Retinal pigment epithelial cell (primary cell): ENCODE measurements at regions not wholly inside any gene's neighbourhood (a gene's known extent, or its start where the extent isn't known, plus 50 kb on each side); places are given as distances from the start of the nearest gene placed in this dataset.
"Not testable (repeated sequence)": the region's sequence is repeated elsewhere in the genome, so short reads cannot be mapped to it uniquely, and the experiment has no call there.

Source experiments
- DNase-seq: peaks from one replicate; pipeline ENCODE4 v3.0.0-alpha.2; 2010; ENCODE audit warnings: low read depth
- H3K4me3 ChIP-seq: 2 replicates; pipeline ENCODE4 v1.5.1; 2011; ENCODE audit warnings: mild to moderate bottlenecking, low read length, control low read depth, moderate library complexity
- CTCF ChIP-seq: conservative IDR thresholded peaks from 2 replicates; pipeline ENCODE4 v1.5.1; 2011; ENCODE audit warnings: low read depth, low read length, control low read depth, inconsistent platforms

- not testable (repeated sequence) for H3K4me3 ChIP-seq, DNase-seq
These were observed 342.9 kb downstream of the NPIPA7 start for GRCh38 chr16:16721849-16722248.

- not testable (repeated sequence) for DNase-seq, H3K4me3 ChIP-seq
These were observed 343.7 kb downstream of the NPIPA7 start for GRCh38 chr16:16722666-16723065.

- DNase-seq, H3K4me3 ChIP-seq: not testable (repeated sequence)
These were observed 345.0 kb downstream of the NPIPA7 start for GRCh38 chr16:16723819-16724519.

- H3K4me3 ChIP-seq = not testable (repeated sequence)
These were observed 348.1 kb downstream of the NPIPA7 start for GRCh38 chr16:16727048-16727447.

GRCh38 chr16:16742573-16742972, 363.6 kb downstream of the NPIPA7 start:
- H3K4me3 ChIP-seq, DNase-seq: not testable (repeated sequence)

More at GRCh38 chr16:16727048-16727447, 348.1 kb downstream of the NPIPA7 start:
- not testable (repeated sequence) for DNase-seq

GRCh38 chr16:16754992-16755667, 376.2 kb downstream of the NPIPA7 start:
- DNase-seq = not testable (repeated sequence)

GRCh38 chr16:16763449-16763848, 384.5 kb downstream of the NPIPA7 start:
- TF ChIP-seq CTCF = no peak
- no peak for DNase-seq
- no peak overlapping the region for H3K4me3 ChIP-seq

More at GRCh38 chr16:16754992-16755667, 376.2 kb downstream of the NPIPA7 start:
- H3K4me3 ChIP-seq = not testable (repeated sequence)

- not testable (repeated sequence) for DNase-seq, H3K4me3 ChIP-seq
These were observed 391.8 kb downstream of the NPIPA7 start for GRCh38 chr16:16770717-16771116.

- no peak overlapping the region for H3K4me3 ChIP-seq
- no peak for TF ChIP-seq CTCF
- DNase-seq = no peak
These were observed 395.4 kb downstream of the NPIPA7 start for GRCh38 chr16:16774389-16774788.

GRCh38 chr16:16778332-16778731, 399.4 kb downstream of the NPIPA7 start:
- no peak overlapping the region for H3K4me3 ChIP-seq
- TF ChIP-seq CTCF = no peak
- no peak for DNase-seq

GRCh38 chr16:16780588-16780987, 401.6 kb downstream of the NPIPA7 start:
- H3K4me3 ChIP-seq = no peak overlapping the region
- no peak for DNase-seq
- TF ChIP-seq CTCF = no peak
